Mesenteric fat pad (tissue), 1 donor: ENCODE measurements at regions not wholly inside any gene's neighbourhood (a gene's known extent, or its start where the extent isn't known, plus 50 kb on each side); places are given as distances from the start of the nearest gene placed in this dataset.

Source experiments
- DNase-seq: peaks from one replicate; pipeline ENCODE4 v3.0.0-alpha.2; 2020; ENCODE audit warnings: low spot score
- donor health status: DM: yes; HTN: yes; CAD: no.

DNA sequence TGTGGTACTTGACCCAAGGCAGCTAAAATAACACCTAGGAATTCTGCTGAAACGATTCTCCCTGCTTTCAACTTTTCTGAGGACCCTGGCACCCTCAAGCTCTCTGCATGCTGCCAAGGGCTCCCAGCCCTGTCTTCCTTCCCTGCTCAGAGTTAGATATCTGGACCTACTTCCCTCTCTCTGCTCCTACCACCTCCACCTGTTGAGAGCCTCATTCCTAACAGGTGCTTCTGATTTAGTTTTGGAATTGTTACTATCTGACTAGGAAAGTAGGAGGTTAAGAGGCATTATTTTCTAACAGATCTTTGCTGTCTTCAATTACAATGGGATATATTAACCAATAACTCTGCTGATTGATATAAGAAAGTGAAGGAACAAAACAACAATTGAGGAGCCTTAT, 253.8 kb downstream of the FZD1 start:
- DNase-seq: no peak

DNA sequence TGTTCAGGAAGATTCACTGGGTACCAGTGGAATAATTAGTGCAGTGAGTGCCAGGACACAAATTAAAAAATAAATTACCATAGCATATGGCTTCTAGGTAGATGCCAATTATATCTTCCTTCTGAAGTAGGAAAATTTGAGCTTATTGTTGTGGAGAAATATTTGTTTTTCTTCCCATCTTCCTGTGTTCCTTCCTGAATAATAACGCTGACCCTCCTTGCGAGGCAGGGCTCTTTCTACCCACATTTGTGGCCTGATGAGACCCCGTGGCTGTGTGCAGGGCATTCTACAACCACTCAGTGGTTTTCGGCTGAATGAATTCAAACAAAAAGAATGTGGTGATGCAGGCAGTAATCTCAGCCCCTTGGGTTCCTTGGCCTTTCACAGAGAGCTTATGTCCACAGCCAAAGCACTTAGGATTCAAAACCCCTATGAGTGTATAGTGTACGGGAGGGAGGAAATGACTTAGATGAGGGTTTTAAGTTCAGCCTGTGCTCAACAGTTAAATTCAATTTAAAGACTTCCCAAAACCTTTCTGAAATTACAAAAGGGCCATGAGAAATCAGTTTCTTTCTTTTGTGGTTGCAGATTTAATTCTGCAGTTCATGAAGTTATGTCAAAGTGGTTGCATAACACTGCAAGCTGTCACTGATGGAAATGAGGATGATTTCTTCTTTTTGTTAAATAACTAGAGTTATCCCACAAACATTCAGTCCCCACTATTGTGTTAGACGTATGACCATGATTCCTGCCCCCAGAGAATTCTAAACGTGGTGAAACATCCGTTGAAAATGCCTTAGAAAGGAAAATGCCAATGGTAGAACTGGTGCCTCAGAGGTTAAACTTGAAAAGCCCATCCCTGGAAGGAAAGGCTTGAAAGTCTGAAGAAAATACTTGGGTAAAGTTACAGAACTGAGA, 255.3 kb downstream of the FZD1 start:
- DNase-seq: no peak

GRCh38 chr7:91520645-91521044, 256.4 kb downstream of the FZD1 start:
- DNase-seq: no peak

- DNase-seq: no peak
Observed at GRCh38 chr7:91526404-91526803, 262.2 kb downstream of the FZD1 start.

GRCh38 chr7:91527460-91527859, 263.2 kb downstream of the FZD1 start:
- DNase-seq: no peak

DNA sequence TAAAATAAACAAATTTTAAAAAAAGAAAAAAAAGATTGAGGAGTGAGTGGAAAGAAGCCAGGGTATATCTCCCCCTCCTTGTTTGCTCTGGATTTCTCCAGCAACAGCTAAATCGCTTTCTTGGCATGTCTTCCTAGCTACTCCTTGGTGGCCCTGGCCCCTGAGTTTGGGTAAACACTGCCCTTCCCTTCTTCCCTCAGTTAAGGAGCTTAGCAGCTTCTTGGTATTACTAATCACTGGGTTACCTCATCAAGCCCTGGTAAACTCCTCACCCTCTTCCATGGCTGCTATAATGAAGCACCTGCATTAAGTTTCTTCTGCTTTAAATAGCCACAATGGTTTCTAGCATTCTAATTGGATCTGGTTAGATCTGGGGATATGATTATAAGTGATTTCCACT, 269.8 kb downstream of the FZD1 start:
- no peak for DNase-seq

DNA sequence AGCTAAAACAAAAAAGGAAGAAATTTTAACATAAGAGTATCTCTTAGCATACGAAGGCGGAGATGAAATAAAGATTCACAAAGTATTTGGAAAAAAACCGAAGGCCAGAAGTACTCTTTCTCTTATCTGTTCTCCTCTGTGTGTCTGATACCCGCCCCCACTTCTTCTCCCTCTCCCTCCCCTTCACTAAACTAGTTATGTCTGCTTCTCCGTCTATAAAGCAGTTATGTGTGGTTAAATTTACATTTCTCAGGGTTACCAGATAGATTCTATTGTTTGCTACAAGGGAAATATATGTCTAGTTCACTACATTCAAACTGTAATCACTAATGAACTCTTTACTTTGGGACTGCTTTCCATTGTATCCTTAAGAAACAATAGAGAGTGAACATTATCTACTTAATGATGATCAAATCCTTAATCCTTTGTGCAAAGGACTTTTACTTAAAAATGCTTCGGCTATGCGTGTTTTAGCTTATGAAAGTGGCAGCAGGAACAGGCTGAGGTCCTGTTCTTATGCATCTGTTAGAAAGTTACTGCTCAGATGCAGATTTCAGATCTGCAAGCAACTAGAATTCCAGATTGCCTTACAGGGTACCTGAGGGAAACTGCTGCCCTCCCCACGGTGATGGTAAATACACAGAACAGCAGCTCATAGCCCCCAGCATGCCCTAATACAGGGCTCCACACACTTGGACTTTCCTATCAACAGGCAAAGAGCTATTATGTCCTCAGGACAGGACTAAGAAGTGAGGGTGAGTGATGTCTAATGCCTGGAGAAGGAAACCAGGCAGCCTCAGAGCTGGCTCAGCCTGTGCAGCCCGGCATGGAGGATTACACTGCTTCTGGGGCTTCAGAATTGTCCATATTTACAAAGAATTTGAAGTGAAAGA, 273.3 kb downstream of the FZD1 start:
- DNase-seq: no peak

DNA sequence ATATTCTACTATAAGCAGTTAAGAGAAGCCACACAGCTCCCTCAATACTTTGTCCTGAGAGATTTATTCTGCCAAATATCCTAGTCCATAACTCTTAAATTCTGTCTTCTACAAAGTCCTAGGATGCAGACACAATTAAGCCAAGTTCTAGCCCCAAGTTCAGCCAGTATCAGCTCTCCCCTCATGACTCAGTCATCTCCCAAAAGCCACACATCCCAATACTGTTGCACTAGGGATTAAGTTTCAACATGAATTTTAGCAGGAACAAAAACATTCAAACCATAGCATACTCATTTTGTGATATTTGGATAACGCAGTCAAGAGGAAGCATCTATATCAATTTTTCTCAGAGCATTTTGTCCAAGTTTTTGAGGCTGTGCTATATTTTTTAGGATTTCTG, 277.4 kb downstream of the FZD1 start:
- DNase-seq: no peak

DNA sequence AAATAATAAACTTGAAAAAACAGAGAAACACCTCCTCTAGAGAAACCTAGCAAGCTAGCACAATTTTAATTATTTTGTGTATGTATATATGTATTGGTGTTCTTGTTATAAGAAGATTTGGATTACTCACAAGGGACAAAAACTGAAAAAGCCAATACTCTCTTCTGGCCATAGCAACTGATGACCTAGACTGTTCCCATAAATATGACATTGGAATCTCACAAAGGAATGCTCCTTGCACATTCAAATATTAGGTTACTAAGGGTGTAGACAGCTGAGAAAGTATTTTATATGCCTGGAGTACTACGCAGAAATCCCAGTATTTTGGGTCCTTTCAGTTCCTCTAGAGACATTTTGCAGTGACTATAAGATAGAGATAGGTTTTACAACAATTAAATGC, 279.4 kb downstream of the FZD1 start:
- no peak for DNase-seq

GRCh38 chr7:91549878-91550277, 285.6 kb downstream of the FZD1 start:
- no peak for DNase-seq

DNA sequence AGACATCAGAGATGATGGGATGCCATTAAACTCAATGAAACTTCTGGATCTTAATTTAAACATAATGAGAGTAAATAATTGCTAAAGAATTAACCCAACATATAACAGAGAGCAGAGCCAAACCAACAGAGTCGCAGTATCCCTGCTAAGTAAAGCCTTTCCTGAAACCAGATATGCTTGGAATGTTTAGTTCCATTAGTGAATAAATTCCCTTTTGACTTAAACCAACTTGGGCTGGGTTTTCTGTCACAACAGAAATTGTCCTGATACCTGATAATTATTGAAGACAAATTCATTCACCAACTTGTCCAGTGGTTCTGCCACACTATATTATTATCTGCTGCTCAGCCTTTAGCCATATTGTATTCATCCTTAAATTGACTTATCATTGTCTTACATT, 286.7 kb downstream of the FZD1 start:
- no peak for DNase-seq

DNA sequence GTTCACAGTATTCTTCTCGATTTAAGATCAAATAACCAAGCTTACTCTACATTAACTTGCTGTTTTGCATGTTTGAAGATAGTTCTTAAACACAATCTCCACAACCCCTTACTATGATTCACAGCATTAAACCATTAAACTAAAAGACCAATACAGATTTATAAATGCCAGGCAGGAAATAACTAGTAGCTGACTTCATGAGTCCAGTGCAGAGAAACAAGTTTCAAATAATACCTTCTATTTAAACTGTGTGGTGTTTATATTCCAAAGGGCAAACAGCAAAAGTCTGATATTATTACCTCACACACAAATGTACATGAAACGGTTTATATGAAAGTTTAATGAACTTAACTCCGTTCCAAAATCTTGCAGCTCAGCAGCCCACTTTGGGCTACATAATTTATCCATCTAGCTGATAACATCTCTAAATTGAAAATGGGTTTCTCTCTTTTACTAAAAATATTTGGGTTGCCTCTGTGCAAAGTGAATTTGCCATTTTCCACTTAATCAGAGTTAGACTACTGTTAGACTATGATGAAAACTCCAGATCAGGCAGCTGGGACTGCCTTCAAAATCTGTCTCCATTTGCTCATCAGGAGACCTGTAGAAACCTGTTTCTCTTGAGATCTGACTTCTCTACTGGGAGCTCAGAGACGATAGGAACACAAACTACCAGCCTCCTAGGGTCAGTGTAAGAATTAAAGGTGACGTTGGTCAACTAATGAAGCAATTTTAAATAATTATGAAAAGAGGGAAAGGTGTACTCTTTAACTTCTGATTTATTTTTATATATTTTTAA, 287.3 kb downstream of the FZD1 start:
- no peak for DNase-seq

GRCh38 chr7:91553410-91553895, 289.2 kb downstream of the FZD1 start:
- DNase-seq: no peak

DNA sequence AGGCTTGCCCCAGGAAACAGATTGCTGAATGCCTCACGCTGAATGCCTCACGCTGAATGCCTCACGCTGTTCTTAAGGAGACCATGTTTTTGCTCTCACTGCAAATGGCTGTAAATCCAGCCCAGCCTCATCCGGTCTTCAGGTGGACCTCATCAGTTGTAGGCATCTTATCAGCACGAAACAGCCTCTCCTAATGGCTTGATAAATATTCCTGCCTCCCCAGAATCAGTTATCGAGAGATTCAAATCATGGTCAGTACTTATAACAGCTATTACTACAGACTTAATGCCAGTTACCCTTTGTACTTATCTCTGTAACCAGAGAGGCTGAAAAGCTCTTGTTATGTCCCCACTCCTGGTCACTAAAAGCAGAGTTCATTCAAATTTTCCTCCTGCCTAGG, 290.6 kb downstream of the FZD1 start:
- DNase-seq: no peak

GRCh38 chr7:91556239-91556638, 292.0 kb downstream of the FZD1 start:
- DNase-seq: no peak

DNA sequence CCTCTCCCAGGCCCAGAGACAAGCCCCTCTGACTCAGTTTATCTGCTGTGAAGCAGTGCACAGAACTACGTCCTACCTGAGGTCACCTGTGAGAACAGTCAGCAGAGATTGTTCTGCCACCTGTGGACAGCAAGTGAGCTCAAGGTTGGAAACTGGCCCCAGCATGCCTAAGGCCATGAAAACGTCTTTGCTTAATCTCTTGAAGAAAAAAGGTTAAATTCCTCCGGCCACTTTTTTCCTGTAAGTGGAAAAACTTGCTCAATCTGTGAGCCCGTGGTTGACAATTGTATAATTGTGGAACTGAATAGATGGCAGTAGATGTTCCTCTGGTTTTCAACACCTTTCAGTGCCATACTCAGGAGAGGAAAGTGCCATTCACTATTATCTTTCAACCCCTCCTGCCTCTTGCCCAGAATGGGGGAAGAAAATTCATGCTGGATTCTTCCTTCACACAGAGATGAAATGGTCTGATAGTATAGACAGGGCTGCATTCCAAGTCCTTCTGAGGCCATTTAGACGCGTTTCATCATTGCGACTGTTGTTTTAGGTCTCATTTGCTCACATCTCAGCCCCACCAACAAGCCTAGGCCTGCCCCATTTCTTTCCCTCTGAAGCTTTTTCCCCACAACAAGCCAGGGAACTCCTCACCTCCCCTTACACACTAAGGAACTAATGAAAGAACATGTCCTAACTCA, 292.9 kb downstream of the FZD1 start:
- DNase-seq: no peak

DNA sequence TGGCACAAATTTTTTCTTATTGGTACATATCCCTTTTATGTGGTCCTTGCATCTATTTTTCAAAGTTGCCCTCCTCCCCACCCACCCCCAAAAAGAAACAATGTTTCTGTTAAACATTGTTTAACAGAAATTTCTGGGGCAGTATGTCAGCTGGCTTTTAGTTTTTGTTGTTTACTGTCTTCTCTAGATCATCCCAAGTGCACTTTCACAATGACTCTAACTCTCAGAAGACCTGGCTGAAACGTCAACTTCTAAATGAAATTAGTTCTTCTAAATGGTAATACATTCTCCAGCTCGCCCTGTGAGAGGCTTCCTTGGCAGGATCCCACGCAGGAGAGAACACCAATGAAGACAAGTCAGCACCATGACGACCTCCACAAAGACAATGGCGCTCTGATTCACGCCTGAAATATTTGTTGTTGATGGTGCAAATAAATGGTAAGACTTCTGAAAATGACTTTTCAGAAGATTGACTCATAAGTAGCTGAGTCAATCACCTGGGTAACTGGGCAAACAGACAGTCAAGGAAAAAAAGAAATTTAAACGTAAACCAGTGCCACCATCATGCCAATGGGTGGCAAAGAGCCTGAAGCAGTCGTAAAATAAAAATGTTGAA, 293.7 kb downstream of the FZD1 start:
- no peak for DNase-seq

GRCh38 chr7:91559947-91560346, 295.7 kb downstream of the FZD1 start:
- no peak for DNase-seq

GRCh38 chr7:91564101-91564500, 299.9 kb downstream of the FZD1 start:
- DNase-seq: no peak

DNA sequence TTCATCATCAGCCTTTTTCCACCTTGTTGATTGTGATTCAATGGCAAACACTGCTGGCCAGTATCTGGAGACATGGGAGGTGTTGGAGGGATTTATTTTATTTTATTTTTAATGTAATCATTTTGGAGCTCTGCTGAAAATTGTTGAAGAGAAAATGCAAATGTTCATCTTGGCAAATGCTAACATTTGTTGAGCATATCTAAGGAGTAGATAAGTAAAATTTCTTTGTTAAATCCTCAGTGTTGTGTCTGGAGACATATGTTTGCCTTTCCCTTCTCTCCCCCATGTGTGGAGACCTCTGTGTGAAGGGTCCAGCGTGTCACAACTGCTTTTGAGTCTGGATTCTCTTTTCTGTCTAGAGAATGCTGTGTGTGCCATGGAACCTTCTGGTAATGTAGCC, 300.3 kb downstream of the FZD1 start:
- no peak for DNase-seq
